Activated CD4-positive, alpha-beta T cell treated with anti-CD3 and anti-CD28 coated beads, Interleukin-2, amount 50 U/mL, for 4 hours (primary cell): ENCODE measurements at regions not wholly inside any gene's neighbourhood (a gene's known extent, or its start where the extent isn't known, plus 50 kb on each side); places are given as distances from the start of the nearest gene placed in this dataset.

ENCODE experiments used
- DNase-seq, 2 experiments: peaks; one replicate each; pipeline ENCODE4 v3.0.0-alpha.2; 2020

GRCh38 chr13:61852116-61852619 is 436.5 kb upstream of the PCDH20 start:
- no peak for DNase-seq

GRCh38 chr13:61850794-61851193 is 435.1 kb upstream of the PCDH20 start:
- DNase-seq, result no peak

GRCh38 chr13:61838568-61838967 is 422.9 kb upstream of the PCDH20 start:
- DNase-seq, result no peak

- no peak for DNase-seq
Measured at GRCh38 chr13:61833228-61833627, 417.6 kb upstream of the PCDH20 start.

- DNase-seq, result no peak
Measured at GRCh38 chr13:61831026-61831425, 415.4 kb upstream of the PCDH20 start.

- no peak for DNase-seq
Measured at GRCh38 chr13:61830475-61830874, 414.8 kb upstream of the PCDH20 start.

- no peak for DNase-seq
Measured at GRCh38 chr13:61824168-61824567, 408.5 kb upstream of the PCDH20 start.

GRCh38 chr13:61812286-61812685 is 396.6 kb upstream of the PCDH20 start:
- DNase-seq, result no peak

- no peak for DNase-seq
Measured at GRCh38 chr13:61810065-61810464, 394.4 kb upstream of the PCDH20 start.

- DNase-seq, result no peak
Measured at GRCh38 chr13:61797397-61797796, 381.7 kb upstream of the PCDH20 start.

GRCh38 chr13:61795580-61795979 is 379.9 kb upstream of the PCDH20 start:
- no peak for DNase-seq

GRCh38 chr13:61779456-61779855 is 363.8 kb upstream of the PCDH20 start:
- DNase-seq, result no peak

GRCh38 chr13:61778531-61778930 is 362.9 kb upstream of the PCDH20 start:
- DNase-seq, result no peak

GRCh38 chr13:61777899-61778298 is 362.2 kb upstream of the PCDH20 start:
- no peak for DNase-seq

GRCh38 chr13:61777271-61777670 is 361.6 kb upstream of the PCDH20 start:
- no peak for DNase-seq

- no peak for DNase-seq
Measured at GRCh38 chr13:61774903-61775302, 359.3 kb upstream of the PCDH20 start.

- DNase-seq, result no peak
Measured at GRCh38 chr13:61770681-61771080, 355.0 kb upstream of the PCDH20 start.

GRCh38 chr13:61768175-61768574 is 352.5 kb upstream of the PCDH20 start:
- no peak for DNase-seq

- no peak for DNase-seq
Measured at GRCh38 chr13:61766667-61767058, 351.0 kb upstream of the PCDH20 start.

- DNase-seq, result no peak
Measured at GRCh38 chr13:61765940-61766666, 350.5 kb upstream of the PCDH20 start.

GRCh38 chr13:61765181-61765742 is 349.6 kb upstream of the PCDH20 start:
- no peak for DNase-seq

GRCh38 chr13:61761690-61762089 is 346.0 kb upstream of the PCDH20 start:
- DNase-seq, result no peak

- DNase-seq, result no peak
Measured at GRCh38 chr13:61760102-61760501, 344.5 kb upstream of the PCDH20 start.

- no peak for DNase-seq
Measured at GRCh38 chr13:61756031-61756430, 340.4 kb upstream of the PCDH20 start.

- no peak for DNase-seq
Measured at GRCh38 chr13:61751039-61751438, 335.4 kb upstream of the PCDH20 start.
